ENCODE measurements at regions not wholly inside any gene's neighbourhood (a gene's known extent, or its start where the extent isn't known, plus 50 kb on each side); places are given as distances from the start of the nearest gene placed in this dataset.
"Not testable (repeated sequence)": the region's sequence is repeated elsewhere in the genome, so short reads cannot be mapped to it uniquely, and the experiment has no call there.

- DNase-seq (ENCODE audit: low read depth) = no peak
These were observed 341.0 kb downstream of the EIPR1 start for GRCh38 chr2:3036432-3037125.

DNA sequence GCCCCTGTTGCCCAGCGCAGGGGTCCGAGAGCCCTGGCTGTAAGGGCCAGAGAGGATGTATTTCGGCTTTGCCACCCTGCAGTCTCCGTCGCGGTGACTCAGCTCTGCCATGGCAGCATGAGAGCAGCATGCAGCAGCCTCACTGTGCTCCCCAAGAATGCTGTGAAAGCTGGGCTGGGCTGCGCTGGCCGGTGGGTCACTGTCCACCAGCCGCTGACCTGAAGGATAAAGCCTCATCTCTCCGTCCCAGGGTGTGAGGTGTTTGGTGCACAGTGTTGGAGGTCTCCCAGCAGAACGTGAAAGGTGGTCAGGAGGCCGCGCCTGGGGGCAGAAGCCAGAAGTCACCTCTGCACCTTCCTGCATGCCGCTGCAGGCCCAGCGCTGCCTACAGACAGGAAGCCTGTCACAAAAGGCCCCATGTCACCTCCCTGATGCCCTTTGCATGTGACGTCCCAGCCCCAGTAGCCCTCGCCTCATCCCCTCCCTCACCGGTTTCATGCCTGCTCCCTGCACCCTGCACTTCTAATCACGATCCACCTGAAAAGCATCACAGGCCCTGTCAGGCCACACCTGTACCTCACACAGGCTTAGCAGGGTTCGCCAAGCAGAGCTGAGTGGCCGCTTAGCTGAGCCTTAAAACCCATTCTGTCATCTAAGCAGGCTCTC is 342.1 kb downstream of the EIPR1 start:
- DNase-seq (ENCODE audit: low read depth) = no peak

GRCh38 chr2:3034856-3035255 is 342.8 kb downstream of the EIPR1 start:
- no peak for DNase-seq (ENCODE audit: low read depth)

DNA sequence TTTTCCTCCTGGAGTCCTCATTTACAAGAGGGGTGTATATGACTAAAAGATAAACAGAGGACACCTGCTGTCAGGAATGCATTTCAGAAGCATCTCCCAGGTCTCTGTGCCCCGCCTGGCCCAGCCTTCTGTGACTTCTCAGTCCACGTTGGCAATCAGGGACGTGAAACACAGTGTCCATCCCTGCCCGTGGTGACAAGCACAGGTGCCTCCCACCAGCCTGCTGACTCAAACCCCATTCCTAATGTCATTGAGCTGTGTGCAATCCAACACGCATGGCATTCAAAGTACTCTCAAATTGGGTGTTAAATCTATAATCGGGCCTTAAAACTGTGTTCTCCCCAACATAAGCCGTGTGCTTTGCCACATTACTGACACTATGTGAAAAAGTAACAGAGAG is 343.2 kb downstream of the EIPR1 start:
- DNase-seq (ENCODE audit: low read depth) = no peak

DNA sequence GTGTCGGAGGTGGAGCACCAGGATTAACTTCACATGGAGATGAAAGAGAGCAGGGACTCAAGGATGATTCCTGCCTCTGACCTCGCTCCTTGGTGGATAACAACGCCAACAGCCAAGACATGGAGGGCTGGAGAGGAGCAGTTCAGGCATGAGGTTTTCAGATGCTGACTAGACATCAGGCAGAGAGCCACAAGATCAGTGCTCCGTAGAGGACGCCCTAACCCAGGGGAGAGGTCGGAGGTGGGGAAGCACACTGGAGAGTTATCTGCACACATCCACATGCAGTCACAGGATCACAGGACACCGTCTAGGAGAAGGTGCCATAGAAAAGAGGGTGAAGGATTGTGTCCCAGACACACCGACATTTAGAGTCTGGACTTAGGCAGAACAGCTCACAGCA is 344.3 kb downstream of the EIPR1 start:
- no peak for DNase-seq (ENCODE audit: low read depth)

DNA sequence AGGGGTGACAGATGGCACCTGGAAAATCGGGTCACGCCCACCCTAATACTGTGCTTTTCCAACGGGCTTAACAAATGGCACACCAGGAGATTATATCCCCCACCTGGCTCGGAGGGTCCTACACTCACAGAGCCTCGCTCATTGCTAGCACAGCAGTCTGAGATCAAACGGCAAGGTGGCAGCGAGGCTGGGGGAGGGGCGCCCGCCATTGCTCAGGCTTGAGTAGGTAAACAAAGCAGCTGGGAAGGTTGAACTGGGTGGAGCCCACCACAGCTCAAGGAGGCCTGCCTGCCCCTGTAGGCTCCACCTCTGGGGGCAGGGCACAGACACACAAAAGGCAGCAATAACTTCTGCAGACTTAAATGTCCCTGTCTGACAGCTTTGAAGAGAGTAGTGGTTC is 346.8 kb downstream of the EIPR1 start:
- not testable (repeated sequence) for DNase-seq (ENCODE audit: low read depth)

DNA sequence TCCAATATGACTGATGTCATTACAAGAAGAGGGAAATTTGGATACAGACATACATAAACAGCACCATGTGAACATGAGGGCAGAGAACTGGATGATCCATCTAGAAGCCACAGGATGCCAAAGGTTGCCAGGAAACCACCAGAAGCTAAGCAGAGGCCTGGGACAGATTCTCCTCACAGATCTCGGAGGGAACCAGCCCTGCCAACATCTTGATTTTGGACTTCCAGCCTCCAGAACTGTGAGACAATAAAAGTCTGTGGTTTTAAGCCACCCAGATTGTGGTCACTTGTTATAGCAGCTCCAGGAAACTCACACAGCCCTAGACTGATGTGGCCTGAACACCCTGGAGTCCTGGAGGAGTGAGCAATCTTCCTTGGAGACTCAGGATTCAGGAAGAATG is 351.6 kb downstream of the EIPR1 start:
- DNase-seq (ENCODE audit: low read depth) = no peak

- DNase-seq (ENCODE audit: low read depth) = no peak
These were observed 352.4 kb downstream of the EIPR1 start for GRCh38 chr2:3025261-3025660.

GRCh38 chr2:3024401-3024935 is 353.1 kb downstream of the EIPR1 start:
- DNase-seq (ENCODE audit: low read depth) = no peak

- DNase-seq (ENCODE audit: low read depth) = no peak
These were observed 354.1 kb downstream of the EIPR1 start for GRCh38 chr2:3023531-3023930.

GRCh38 chr2:3022841-3023372 is 354.7 kb downstream of the EIPR1 start:
- no peak for DNase-seq (ENCODE audit: low read depth)

GRCh38 chr2:3021720-3022119 is 355.9 kb downstream of the EIPR1 start:
- DNase-seq (ENCODE audit: low read depth) = no peak

GRCh38 chr2:3010001-3010400 is 367.6 kb downstream of the EIPR1 start:
- DNase-seq (ENCODE audit: low read depth) = no peak

DNA sequence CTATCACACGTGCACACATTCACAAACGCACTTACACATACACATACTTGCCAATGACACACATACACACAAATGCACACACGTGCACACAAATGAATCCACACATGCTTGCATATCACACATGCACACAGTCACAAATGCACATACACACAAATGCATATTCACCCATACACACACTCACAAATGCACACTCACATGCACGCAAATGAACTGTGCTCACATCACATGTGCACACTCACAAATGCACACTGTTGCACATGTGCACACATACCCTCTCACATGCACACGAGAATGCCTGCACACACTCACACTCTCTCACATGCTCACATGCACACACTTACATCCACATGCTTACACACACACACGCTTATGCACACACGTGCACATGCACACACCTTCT is 368.1 kb downstream of the EIPR1 start:
- no peak for DNase-seq (ENCODE audit: low read depth)

GRCh38 chr2:3009005-3009404 is 368.6 kb downstream of the EIPR1 start:
- no peak for DNase-seq (ENCODE audit: low read depth)

- no peak for DNase-seq (ENCODE audit: low read depth)
These were observed 369.1 kb downstream of the EIPR1 start for GRCh38 chr2:3008561-3008960.

DNA sequence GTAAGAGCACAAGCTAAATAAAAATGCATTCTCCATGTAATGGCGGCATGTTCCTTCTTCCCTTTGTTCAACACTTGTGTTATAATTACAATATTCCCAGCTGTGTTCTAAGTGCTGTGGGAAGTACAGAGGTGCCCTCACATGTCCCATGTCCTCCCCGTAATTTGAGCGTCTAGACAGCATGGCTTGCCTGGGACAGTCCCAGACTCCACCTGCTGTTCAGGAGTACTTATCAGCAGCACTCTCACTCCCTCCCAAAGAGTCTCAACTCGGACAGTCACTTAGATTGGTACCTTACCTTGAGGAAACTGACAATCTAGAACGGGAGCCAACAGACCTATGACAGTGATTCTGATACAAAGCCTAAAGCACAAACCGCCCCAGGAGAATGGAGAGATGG is 370.5 kb downstream of the EIPR1 start:
- DNase-seq (ENCODE audit: low read depth) = no peak

- no peak for DNase-seq (ENCODE audit: low read depth)
These were observed 371.6 kb downstream of the EIPR1 start for GRCh38 chr2:3005859-3006501.

- DNase-seq (ENCODE audit: low read depth) = no peak
These were observed 375.7 kb downstream of the EIPR1 start for GRCh38 chr2:3001615-3002560.

DNA sequence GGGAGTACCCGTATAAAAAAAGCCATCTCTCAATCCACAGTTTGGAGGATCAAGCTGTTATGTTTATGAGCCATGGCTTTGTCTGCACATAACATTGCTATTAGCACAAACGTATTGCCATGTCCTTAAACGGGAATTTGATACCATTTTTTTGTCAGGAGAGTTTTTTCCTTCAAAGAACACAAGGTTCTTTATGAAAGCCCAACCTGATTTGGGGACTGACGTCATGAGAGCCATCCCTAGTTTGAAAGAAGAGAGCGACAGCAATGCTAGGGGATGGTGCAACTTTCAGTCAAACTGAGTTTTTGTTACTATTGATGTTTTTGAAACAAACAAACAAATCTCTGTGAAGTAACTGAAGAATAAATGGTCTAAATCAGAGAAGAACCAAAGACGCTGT is 376.6 kb downstream of the EIPR1 start:
- no peak for DNase-seq (ENCODE audit: low read depth)

DNA sequence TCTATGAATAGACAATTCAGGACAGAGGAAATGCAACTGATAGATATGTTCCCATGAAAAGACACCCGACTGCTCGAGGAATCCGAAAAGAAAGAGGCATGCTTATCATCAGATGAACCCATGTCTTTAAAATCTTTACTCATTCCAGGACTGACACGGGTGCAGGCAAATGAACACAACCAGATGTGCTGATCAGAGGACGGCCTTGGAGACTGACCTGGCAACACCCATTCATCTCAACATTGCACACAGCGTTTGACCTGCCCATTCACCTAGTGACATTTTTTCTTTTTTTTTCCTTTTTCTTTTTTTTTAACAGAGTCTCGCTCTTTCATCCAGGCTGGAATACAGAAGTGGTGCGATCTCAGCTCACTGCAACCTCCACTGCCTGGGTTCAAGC is 377.5 kb downstream of the EIPR1 start:
- no peak for DNase-seq (ENCODE audit: low read depth)

DNA sequence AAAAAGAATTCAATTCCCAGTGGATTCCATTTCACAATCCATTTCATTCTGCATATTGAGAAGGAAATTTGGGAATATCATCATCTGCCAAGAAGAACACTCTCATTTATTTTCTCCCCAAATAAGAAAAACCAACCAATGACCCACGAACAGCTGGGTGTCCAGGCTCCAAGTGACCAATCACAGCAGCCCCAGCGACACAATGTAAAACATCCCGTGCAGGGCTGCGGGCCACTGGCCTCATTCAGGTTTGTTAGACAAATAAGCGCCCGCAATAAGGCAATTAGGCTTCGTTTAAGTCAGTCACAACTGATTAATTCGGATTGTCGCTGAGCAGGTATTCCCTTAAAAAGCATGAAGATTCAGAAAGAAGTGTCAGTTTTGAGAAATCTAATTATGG is 378.6 kb downstream of the EIPR1 start:
- no peak for DNase-seq (ENCODE audit: low read depth)
